ENCODE measurements at regions not wholly inside any gene's neighbourhood (a gene's known extent, or its start where the extent isn't known, plus 50 kb on each side); places are given as distances from the start of the nearest gene placed in this dataset.

GRCh38 chr1:201734786-201735185, 94.2 kb upstream of the IPO9 start:
- no peak for TF ChIP-seq CTCF (IDR thresholded peaks at IDR 0.05)
- TF ChIP-seq POLR2A (IDR thresholded peaks at IDR 0.05), result no peak
